KG1 (cell line): ENCODE measurements at regions not wholly inside any gene's neighbourhood (a gene's known extent, or its start where the extent isn't known, plus 50 kb on each side); places are given as distances from the start of the nearest gene placed in this dataset.
"Not testable (repeated sequence)": the region's sequence is repeated elsewhere in the genome, so short reads cannot be mapped to it uniquely, and the experiment has no call there.

Source experiments
- DNase-seq: peaks from one replicate; lab custom pipeline; 2025; lab: John Stamatoyannopoulos, UW

DNA sequence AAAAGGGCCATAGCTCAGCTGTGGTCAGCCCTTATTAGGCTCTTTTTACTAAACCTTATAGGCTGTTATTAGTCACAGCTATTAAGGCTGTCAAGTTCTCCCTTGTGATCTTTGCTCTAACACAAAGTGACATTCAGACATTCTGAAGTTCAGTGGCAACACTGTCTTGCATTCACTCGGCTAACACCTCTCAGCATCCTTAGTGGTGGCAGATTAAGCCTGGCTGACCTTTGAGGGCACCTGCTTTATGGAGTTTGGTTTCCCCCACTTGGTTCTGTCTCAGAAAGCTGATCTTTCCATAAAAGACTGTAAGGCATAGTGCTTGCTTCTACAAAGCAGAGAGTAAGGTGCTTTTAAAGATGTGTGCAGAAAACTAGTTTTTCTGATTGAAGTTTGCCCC lies 677.4 kb upstream of the TMEM132C start:
- DNase-seq: no peak

DNA sequence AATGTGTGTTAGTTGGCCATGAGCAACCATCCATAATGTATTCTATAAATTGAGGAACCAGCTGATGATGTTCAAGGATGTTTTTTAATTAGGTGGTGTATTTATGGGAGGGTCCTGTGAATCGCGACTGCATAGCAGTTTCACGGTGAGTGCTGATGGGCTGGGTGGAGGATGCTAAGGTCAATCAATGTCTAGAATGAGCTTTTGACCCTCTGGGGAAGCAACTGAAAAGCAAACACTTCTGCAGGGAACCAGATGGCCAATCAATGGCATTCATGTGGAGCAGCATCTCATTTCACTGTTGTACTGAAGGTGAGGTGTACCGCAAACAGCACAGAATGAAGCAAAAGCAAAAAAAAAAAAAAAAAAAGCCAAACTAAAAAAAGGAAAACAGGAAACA lies 676.1 kb upstream of the TMEM132C start:
- no peak for DNase-seq

DNA sequence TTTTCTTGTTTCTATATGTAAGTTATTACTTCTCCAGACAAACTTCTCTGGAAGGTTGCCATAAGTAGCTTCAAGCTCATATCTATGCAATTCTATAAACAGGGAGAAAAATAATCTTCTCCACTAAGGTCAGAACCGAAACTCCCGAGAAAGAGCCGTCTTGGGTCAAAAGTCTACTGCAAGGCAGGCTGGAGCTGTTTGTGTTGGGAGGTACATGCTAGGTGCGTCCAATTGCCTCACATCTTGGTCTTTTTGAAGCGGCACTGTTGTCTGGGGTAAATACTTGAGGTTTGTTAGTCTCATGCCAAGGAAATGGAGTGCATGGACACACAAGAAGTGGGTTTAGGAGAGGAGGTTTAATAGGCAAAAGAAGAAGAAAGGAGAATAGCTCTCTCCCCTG lies 674.7 kb upstream of the TMEM132C start:
- DNase-seq: no peak

DNA sequence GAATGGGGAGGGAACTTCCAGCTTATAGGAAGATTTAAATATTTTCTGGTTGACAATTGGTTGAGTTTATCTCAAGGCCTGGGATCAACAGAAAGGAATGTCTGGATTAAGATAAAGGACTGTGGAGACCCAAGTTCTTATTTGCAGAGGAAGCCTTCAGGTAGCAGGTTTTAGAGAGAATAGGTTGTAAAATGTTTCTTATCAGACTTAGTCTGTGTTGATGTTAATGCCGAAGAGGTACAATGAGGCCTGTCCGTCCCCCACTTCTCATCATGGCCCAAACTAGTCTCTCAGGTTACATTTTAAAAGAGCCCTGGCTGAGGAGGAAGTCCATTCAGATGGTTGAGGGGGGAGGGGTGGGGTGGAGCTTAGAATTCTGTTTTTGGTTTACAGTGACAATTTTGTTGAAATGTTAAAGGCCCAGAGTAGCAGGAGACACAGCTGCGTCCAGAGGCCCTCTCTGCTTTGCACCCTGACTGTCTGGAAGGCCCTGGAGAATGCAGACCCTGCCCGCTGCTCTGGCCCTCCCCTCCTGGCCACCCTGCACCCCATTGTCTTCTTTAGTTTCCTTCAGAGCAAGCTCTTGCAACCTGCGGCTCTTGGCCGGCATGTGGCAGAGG lies 672.5 kb upstream of the TMEM132C start:
- DNase-seq: no peak

DNA sequence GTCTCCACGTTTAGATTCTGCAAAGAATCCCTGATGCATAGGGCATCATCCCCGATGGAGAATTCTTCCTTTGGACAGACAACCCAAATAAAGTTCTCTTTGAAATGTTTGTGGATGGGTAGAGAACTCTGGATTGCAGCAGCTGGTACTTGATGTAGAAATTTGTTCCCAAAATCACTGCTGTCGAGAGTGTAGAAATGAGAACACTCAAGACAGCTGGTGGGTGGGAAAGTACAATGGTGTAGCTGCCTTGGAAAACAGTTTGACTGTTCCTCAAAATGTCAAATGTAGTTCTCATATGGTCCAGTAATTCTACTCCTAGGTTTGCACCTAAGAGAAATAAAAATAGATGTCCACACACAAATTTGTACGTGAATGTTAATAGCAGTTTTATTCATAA lies 671.5 kb upstream of the TMEM132C start:
- no peak for DNase-seq

DNA sequence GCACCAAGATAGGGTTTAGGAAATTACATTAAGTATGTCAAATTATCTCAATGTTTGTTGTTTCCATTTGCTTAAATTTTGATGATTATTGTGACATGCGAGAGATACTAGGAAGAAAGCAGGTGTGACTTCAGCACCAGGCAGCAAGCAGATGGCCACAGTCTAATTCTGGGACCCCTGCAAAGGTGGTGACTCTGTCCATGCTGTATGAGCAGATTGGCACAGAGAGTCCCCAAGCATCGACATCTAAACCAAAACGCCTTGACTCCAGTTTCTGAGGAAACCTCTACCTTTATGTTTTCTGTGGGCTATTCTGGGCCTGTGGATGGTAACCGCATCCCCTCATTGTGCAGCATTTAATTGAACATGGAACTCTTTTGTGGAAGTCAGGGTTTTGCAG lies 670.1 kb upstream of the TMEM132C start:
- DNase-seq: no peak

DNA sequence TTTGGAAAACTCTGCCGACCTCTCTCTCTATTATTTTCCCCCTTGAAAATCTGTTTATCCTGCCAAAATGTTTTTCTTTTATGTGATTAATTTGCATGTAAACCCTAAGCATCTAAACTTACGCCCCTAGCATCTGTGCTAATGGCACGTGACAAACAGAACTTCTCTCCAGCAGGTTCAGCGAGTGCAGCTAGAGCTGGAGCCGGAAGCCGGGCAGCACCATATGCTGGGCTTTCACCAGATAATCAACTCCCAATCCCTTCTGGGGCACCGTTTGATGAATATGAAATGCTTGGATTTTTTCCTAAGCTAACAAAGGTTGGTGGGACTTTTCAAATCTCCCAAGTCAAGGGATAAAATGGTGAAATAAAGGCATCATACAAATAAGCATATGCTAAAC lies 667.5 kb upstream of the TMEM132C start:
- DNase-seq: no peak

DNA sequence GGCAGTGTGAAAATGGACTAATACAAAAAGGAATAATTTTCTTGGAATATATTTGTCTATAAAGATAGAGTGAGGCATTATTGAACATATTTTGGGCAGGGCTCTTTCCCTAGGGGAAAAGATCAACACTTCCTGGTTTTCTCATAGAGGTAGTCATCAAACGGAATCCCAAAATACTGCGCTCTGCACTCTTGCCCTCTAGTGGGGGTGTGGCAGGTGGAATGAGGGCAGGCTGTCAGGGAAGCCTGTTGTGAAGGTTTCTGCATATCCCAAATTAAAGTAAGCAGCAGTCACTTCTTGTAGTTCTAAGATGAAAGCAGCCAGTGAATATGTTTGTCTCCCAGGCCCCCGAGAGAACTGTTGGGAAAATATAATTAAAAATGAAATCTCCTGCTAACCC lies 666.8 kb upstream of the TMEM132C start:
- DNase-seq: no peak

DNA sequence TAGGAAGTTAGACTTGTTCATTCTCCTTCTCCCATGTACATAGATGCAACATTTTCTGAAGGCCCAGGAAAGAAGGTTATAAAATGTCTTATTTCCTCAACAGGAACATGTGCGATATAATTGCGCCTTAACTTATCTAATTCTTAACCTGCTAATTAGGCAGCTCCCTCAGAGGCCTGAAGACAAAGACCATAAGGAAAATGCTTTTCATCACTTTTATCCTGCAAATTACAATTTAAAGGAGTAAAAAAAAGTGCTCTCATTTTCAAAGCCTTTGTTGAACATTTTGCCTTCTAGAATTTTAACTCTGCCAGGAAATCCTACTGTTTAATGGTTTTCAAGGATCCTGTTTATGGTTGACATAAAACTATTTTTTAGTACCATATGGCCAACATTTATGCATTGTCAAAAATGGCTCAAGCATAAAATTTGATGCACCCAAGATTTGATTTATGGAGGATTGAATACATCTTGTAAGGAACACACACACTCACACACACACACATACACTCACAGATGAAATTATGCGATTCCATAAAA lies 660.4 kb upstream of the TMEM132C start:
- no peak for DNase-seq

DNA sequence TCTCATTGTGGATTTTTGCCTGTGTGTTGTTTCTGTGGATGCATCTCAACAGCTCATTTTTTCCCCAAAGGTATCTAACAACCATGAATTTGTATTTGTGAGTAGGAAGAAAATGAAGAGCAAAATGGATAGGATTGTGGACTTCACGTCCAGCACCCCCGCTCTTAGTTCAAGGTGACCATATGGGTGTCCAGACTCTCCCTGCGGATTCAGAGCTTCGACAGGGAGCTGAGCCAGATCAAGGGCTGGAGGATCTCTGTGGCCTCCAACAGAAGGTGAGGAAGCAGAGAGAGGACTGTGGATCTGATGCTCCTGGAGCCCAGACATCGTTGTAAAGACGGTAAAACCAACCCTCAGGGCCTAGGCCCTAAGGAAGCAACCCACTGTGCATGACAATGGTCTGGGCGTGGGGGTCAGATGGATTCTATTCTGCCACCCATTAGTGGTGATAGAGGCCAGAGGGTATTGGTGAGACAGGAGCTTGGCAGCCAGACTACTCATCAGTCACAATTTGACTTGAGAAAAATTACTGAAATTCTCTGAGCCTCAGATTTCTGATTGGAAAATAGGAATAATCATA lies 659.7 kb upstream of the TMEM132C start:
- no peak for DNase-seq

DNA sequence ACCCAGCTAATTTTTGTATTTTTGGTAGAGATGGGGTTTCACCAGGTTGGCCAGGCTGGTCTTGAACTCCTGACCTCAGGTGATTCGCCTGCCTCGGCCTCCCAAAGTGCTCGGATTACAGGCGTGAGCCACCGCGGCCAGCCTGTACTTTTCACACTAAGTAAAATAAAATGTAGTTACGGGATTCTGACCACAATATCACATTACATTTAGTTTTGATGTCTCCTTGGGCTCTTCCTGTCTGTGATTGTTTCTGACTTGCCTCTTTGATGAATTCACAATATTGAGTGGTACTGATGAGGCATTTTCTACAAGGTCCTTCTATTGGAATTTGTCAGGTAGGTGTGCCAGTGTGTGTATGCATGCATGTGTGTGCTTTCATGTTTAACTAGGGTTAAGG lies 658.6 kb upstream of the TMEM132C start:
- DNase-seq: not testable (repeated sequence)

DNA sequence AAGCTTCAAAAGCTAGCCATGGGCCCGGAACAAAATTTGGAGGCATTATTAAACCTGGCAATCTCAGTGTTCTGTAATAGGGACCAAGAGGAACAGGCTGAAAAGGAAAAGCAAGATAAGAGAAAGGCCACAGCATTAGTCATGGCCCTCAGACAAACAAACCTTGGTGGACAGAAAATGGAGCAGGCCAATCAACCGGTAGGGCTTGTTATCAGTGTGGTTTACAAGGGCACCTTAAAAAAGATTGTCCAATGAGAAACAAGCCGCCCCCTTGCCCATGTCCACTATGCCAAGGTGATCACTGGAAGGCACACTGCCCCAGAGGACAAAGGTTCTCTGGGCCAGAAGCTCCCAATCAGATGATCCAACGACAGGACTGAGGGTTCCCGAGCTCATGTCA lies 653.9 kb upstream of the TMEM132C start:
- no peak for DNase-seq

DNA sequence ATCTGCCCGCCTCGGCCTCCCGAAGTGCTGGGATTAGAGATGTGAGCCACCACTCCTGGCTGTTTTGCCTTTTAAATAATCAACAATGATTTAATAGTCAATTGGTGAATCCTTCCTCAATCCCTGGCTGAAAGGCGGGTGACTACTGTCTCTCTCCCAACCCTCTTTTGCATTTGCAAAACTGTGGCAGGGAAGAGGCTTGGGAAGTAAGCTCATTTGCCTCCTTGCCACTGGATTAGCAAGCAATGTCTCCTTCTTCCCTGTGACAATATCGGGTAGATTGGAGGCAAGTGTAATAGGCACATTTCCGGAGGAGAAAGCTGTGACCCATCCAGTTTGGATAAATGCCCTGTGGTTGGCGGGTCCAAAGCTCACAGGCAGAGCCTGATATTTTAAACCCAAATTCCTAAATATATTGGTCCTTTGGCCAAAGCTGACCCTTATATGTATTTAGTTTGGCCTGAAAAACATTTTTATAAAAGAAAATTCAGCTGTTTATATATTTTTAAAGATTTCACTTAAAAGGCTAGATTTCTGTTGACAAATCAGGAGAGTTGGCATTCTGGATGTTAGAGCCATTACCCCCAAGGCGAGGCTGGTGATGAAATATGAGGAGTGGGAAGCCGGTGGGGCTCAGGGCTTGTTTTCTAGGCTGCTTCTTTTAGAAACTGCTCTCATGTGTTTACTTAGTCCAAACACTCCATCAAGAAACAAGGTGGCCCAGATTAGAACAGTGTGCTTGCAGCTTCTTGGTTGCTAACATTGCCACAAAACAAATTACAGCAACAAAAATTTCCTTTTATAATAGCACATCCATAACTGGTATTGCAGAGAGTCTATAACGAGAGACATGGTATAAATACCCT lies 646.9 kb upstream of the TMEM132C start:
- no peak for DNase-seq

DNA sequence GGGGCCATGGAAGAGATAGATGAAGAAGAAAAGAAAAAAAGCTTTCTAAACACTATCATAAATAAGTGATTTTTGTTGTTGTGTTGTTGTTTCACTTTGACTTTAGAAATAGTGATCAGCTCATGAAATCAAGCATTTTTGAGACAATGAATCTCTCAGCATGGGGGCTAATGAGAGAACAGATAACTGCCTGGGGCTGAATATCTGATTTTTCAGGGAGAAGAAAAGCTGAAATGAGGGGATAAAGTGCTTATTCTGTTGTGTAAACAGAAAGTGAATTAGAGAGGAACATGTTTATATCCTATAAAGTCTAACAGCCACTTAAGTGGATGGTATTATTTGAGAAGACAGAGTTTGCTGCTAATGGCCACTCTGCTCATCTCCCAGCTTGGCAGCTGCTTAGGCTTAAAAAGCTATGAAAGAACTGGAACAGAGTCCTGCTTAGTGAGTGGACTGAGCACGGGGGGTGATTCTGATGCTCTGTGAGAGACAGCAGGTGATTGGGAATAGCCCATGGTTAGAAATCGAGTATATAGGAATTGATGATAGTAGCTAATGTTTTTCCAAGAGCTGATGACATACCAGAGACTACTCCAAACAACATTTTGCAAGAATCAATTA lies 646.1 kb upstream of the TMEM132C start:
- DNase-seq: no peak

DNA sequence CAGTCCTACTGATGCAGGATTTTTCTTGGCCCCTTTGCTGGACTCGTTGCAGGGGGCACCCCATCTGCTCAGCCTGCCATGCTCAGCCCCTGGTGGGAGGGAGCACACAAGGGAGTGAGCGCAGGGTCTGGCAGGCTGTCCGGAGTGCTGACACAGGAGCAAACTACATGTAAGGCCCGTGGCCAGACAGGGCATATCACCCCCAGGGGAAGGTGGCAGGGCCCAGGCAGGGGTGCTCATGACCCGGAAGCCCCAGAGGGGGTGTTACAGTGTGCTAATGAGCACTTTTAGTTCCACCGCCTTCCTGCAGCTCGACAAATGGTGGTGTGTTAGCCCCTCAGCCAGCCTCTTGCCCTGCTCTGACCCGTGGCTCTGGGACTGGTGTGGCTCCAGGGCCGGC lies 645.6 kb upstream of the TMEM132C start:
- no peak for DNase-seq

DNA sequence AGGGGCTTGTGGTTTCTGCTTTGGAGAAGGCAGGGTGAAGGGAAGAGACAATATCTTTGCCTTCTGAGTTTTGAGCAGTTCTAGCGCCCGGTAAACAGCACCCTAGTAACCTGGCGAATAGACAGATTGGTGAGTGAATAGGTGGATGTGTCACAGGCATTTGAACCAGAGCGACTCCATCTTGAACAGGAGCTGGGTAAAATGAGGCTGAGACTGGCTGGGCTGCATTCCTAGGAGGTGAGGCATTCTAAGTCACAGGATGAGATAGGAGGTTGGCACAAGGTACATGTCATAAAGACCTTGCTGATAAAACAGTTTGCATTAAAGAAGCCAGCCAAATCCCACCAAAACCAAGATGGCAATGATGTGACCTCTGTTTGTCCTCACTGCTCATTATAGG lies 643.6 kb upstream of the TMEM132C start:
- DNase-seq: no peak

DNA sequence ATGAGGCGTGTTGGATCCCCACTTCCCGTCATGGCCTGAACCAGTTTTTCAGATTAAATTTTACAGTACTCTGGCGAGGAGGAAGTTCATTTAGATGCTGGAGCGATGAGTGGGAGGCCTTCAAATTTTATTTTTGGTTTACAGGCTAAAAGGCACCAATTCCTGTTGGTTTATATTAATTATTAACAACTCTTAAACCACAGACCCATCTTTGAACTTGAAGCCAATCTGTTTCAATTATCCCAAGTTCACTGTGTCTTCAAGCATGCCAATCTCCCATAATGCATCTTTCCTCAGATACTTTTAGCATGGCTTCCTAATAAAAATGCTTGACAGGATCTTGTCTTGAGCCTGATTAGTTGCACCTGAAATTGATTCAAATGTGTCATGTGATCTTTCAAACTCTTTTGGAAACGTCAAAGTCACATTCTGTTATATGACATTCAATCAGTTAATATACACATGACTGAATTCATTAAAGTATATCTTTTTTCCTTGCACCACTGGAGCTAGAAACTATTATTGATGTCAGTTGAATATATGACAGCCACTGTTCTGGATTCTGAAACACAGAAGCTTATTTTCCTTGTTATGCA lies 641.7 kb upstream of the TMEM132C start:
- no peak for DNase-seq

DNA sequence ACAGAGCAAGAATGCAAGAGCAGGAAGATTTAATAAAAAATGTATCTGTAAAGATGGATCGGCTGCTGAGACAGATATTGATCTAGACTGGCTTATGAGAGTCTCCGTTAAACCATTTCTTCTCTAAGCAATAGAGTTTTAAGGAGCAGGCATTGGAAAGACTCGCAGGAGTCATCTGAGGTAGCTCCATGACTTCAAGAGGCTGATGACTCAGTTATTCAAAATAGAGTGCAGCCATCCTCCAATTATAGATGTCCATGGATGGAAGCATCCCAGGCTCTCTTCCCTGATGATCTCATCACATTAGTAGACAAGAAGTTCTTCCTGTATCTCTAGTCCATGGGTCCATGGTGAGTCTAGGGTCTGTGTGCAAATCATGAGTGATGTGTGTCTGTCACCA lies 638.3 kb upstream of the TMEM132C start:
- no peak for DNase-seq

DNA sequence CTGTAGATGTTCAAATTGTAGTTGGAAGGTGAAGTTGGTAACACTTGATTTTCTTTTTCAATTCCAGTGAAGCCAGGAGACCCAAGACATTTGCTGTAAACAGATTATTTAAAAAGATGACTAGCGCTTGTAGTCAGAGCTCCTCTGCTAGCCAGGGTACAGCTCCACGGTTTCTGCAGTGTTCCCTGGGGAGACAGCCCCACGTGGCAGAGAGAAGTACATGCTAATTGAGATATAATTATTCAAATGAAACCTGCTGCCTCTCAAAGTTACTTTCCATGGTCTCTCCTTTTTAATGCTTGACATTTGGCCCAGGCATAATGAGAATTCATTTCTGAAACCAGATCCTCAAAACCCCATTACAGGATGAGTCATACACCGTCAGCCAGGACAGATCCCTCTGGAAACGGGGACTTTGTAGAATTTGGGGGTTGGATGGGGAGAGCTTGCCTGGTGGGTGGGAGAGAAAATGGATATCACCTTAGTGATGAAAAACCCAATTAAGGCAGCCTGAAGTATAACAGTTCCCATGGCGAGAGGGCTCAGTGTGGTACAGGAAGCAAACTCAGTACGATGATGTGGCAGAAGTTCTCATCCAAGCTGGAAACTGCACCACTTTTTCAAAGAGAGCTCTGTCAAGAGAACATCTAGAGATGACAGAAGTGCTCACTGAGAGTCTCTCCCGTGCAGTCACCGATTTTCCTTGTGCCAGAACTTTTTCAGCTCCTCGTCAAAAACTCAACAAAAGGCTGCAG lies 637.7 kb upstream of the TMEM132C start:
- DNase-seq: no peak

DNA sequence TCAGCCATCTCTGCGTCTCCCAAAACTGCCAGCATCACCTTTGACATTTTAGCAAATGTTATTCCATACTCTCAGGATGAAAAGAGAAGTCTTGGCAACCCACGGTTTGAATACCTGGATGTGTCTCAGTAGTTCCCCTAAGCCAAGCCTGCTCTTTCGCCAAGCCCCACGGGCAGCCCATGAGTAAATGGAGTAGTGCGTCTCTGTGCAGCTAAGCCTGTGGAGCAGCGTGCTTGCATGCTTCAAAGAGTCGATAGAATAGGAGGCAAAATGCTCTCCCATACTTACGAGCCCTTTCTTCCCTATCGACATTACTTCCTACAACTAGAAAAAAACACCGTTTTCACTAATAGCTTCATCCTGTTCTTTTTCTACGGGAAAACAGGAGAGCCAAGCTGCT lies 634.5 kb upstream of the TMEM132C start:
- DNase-seq: no peak

DNA sequence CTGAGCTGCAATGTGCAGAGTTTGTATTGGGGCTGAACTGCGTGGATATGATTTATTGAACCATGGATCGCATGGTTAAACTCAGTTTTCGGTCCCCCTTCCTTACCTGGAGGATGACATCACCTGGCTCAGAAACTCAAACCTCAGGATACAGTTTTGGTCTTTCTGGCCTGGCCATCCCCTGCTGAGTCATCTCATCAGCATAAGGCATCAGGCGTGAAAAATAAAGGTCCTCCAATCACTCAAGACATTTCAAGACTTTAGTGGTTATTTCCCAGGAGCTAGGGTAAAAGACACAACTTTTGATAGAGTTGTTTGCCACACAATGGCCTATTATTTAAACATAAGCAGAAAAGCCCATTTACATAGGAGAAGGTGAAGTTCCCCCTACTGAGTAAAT lies 631.1 kb upstream of the TMEM132C start:
- no peak for DNase-seq

DNA sequence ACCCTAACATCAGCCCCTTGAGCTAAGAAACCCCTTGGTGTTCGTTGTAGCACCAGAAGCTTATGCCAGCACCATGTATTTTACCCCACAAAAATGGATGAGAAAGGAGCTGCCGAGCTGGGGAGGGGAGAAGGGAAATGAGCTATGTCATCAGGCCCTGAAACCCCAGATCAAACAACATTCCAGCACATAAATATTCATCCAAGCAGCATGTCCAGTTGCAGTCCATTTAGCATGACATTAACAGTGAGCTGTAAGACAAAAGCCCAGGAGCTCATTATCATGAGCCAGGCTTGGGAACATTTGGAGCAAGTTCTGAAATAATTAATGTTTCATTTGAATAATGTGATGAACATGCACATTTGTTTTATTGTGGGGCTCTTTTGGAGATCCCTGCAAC lies 630.1 kb upstream of the TMEM132C start:
- DNase-seq: no peak
